ENCODE measurements at regions not wholly inside any gene's neighbourhood (a gene's known extent, or its start where the extent isn't known, plus 50 kb on each side); places are given as distances from the start of the nearest gene placed in this dataset.
A peak's percentile ranks its signal among the peaks of the same experiment; 100 is the strongest.

DNA sequence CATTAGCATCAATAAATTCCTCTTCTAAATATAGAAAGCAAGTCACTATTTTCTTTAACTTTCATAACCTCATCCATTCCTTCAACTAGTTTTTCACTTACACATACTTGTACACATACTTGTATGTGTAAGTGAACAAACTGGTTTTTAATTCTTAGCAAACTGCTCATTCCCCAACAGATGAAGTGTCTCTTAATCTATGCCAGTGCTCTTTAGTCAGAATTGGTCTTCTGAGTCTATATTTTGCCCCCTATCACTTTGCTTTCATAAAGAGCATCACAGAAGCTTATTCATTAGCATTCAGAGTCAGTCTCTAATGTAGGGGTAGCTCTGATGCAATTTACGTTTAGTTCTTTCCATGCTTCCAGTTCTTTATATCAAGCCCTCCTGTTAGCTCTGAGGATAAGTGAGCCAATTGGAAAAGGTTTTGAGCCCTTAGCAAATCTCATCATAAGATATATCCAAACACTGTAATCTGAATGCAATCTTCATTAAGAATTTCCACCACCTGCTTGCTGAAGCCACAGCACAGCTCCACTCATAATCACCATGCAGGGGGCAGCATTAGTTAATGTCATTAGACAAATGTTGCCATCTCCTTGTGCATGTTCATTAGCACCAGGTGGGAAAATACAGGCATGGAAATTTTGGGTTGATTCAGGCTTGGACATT is 178.5 kb upstream of the SLC24A2 start:
- TF ChIP-seq EZH2phosphoT487 (IDR thresholded peaks at IDR 0.05) (no peak), CTCF (IDR thresholded peaks at IDR 0.05) (peak; percentile 18)

Measured in neural progenitor cell (in vitro differentiated cells).